Dendritic cell treated with granulocyte-macrophage colony-stimulating factor and Interleukin-4, amounts not matched to agents 40 ng/mL and 50 ng/mL, for 4 days (primary cell): ENCODE measurements at regions not wholly inside any gene's neighbourhood (a gene's known extent, or its start where the extent isn't known, plus 50 kb on each side); places are given as distances from the start of the nearest gene placed in this dataset.
"Not testable (repeated sequence)": the region's sequence is repeated elsewhere in the genome, so short reads cannot be mapped to it uniquely, and the experiment has no call there.

Experiments
- H3K27ac Mint-ChIP-seq: one replicate; pipeline ENCODE4 v1.8.0; 2022; ENCODE audit warnings: mild to moderate bottlenecking, mixed read lengths
- H3K27me3 Mint-ChIP-seq: one replicate; pipeline ENCODE4 v1.8.0; 2022; ENCODE audit warnings: mild to moderate bottlenecking, mixed read lengths
- H3K36me3 Mint-ChIP-seq: one replicate; pipeline ENCODE4 v1.8.0; 2022; ENCODE audit warnings: low read depth, mixed read lengths
- H3K4me1 Mint-ChIP-seq: one replicate; pipeline ENCODE4 v1.8.0; 2022; ENCODE audit warnings: low read depth, mixed read lengths
- H3K4me3 Mint-ChIP-seq: one replicate; pipeline ENCODE4 v1.8.0; 2022; ENCODE audit warnings: mild to moderate bottlenecking, moderate library complexity, mixed read lengths
- H3K9me3 Mint-ChIP-seq: one replicate; pipeline ENCODE4 v1.8.0; 2022; ENCODE audit warnings: mixed read lengths
- intact Hi-C: fragments of 100-400 bp; cut with micrococcal nuclease; formaldehyde crosslinking; loops from one replicate; pipeline ENCODE4 v1.15.0; 2022

DNA sequence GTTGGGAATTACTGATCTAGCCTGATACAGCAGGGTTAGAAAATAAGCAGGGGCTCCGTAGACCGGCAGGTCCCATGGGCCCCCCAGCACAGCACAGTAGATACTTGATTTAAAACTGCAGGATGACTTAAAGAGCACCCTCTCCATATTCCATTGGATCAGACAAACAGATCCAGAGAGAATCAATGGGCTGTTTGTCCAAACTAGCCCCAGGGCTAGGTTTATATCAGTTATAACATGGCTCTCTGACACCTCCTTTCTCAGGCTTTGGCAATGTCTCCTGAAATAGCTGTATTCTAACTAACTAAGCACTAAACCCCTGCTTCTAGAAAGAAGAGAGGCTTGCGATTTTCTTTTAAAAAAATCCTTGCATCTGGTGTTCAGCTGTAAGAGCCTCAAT, 100.4 kb upstream of the GALNT18 start:
- intact Hi-C loops: no loop called here
- Mint-ChIP-seq H3K9me3 (peaks cover 12% of the 10 kb centered on the region), H3K27ac (no peak overlapping the region)

GRCh38 chr11:11718511-11718910, 96.7 kb upstream of the GALNT18 start:
- Mint-ChIP-seq H3K27me3 (peaks cover 11% of the 10 kb centered on the region), H3K4me3 (no peak overlapping the region), H3K9me3 (peaks cover 37% of the 10 kb centered on the region), H3K36me3 (no peaks in the 10 kb centered on the region), H3K27ac (no peak overlapping the region), H3K4me1 (no peaks in the 10 kb centered on the region)
- intact Hi-C loops: no loop called here

More for the DNA sequence above, 100.4 kb upstream of the GALNT18 start:
- Mint-ChIP-seq H3K36me3 (no peaks in the 10 kb centered on the region), H3K4me3 (no peak overlapping the region), H3K27me3 (peaks cover 4% of the 10 kb centered on the region), H3K4me1 (no peaks in the 10 kb centered on the region)

DNA sequence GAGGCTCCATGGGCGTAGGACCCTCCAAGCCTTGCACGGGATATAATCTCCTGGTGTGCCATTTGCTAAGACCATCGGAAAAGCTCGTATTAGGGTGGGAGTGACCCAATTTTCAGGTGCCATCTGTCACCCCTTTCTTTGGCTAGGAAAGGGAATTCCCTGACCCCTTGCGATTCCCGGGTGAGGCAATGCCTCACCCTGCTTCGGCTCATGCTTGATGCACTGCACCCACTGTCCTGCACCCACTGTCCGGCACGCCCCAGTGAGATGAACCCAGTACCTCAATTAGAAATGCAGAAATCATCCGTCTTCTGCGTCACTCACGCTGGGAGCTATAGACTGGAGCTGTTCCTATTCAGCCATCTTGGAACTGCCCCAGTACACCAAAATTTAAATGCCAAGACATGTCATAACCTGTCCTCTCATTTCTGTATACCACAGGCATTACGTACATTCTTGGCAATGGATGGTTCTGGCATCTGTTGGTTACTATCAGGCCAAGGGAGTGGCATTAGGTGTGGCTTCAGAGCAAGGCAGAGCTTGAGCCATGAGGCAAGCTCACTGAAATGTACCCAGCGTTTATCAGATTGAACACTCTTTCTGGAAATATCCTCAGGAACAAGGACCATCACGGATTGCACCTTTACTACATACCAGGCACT, 95.4 kb upstream of the GALNT18 start:
- Mint-ChIP-seq H3K36me3 (no peaks in the 10 kb centered on the region), H3K4me1 (no peaks in the 10 kb centered on the region), H3K27me3 (peaks cover 8% of the 10 kb centered on the region), H3K4me3 (no peak overlapping the region), H3K9me3 (peaks cover 37% of the 10 kb centered on the region), H3K27ac (no peak overlapping the region)
- intact Hi-C loops: no loop called here

- H3K36me3 Mint-ChIP-seq, intact Hi-C loops, H3K27ac Mint-ChIP-seq, H3K4me3 Mint-ChIP-seq, H3K4me1 Mint-ChIP-seq: not testable (repeated sequence)
- H3K9me3 Mint-ChIP-seq: peaks cover 28% of the 10 kb centered on the region
- peaks cover 13% of the 10 kb centered on the region for H3K27me3 Mint-ChIP-seq
These were observed 93.3 kb upstream of the GALNT18 start for GRCh38 chr11:11715075-11715474.

- Mint-ChIP-seq H3K4me1 (no peaks in the 10 kb centered on the region), H3K27ac (no peak overlapping the region), H3K36me3 (no peaks in the 10 kb centered on the region), H3K9me3 (peaks cover 8% of the 10 kb centered on the region), H3K27me3 (peaks cover 22% of the 10 kb centered on the region), H3K4me3 (no peak overlapping the region)
- intact Hi-C loops: no loop called here
These were observed 88.8 kb upstream of the GALNT18 start for GRCh38 chr11:11710556-11710955.

- H3K4me1 Mint-ChIP-seq: no peaks in the 10 kb centered on the region
- intact Hi-C loops: no loop called here
These were observed 87.8 kb upstream of the GALNT18 start for GRCh38 chr11:11709447-11710239.

GRCh38 chr11:11708256-11708655, 86.5 kb upstream of the GALNT18 start:
- no peaks in the 10 kb centered on the region for H3K36me3 Mint-ChIP-seq
- intact Hi-C loops: no loop called here
- no peaks in the 10 kb centered on the region for H3K9me3 Mint-ChIP-seq
- no peak overlapping the region for H3K4me3 Mint-ChIP-seq
- peaks cover 22% of the 10 kb centered on the region for H3K27me3 Mint-ChIP-seq
- no peak overlapping the region for H3K27ac Mint-ChIP-seq
- H3K4me1 Mint-ChIP-seq: no peaks in the 10 kb centered on the region

More at GRCh38 chr11:11709447-11710239, 87.8 kb upstream of the GALNT18 start:
- Mint-ChIP-seq H3K36me3 (no peaks in the 10 kb centered on the region), H3K27ac (no peak overlapping the region), H3K4me3 (no peak overlapping the region), H3K9me3 (no peaks in the 10 kb centered on the region), H3K27me3 (peaks cover 20% of the 10 kb centered on the region)

- Mint-ChIP-seq H3K9me3 (no peaks in the 10 kb centered on the region), H3K27me3 (peaks cover 24% of the 10 kb centered on the region), H3K27ac (no peak overlapping the region), H3K36me3 (no peaks in the 10 kb centered on the region), H3K4me1 (no peaks in the 10 kb centered on the region), H3K4me3 (no peak overlapping the region)
- intact Hi-C loops: no loop called here
These were observed 84.2 kb upstream of the GALNT18 start for GRCh38 chr11:11706028-11706427.

DNA sequence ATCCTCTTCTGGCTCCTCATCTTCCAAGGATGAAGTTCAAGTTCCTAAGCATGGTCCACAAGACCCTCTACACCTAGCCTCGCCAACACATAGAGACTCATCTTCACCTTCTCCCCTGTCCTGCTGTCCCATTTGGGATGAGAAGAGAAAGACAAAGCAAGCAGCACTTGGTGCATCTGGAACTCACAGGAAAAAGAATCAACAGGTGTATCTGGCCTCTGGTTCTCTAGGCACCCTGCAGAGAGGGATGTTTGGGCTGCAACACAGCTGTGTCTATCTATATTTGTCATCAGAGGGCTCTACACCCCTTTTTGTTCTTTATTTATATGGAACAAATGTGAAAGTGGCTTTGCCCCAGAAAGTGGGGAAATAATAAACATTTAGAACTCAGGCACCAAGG, 82.1 kb upstream of the GALNT18 start:
- Mint-ChIP-seq H3K4me1 (no peaks in the 10 kb centered on the region), H3K9me3 (no peaks in the 10 kb centered on the region), H3K36me3 (no peaks in the 10 kb centered on the region), H3K4me3 (no peak overlapping the region), H3K27ac (no peak overlapping the region), H3K27me3 (peaks cover 19% of the 10 kb centered on the region)
- intact Hi-C loops: no loop called here

DNA sequence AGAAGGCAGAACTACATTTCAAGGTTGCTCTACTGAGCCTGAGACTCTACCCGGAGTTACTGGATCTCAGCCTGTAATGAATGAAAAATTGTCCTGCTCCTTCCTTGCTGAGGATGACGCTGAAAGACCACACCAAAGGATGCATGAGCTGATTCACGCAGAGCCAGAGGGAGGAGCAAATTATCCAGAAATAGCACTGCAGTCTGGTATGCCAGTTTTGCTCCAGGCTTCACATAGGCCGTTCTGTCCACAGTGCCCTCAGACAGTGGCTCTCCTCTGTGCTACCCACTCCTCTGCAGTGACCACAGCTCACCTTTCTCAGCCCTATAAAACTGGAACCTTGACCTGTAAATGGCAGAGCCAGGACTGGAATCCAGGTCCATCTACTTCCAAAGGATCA, 79.3 kb upstream of the GALNT18 start:
- no peak overlapping the region for H3K4me3 Mint-ChIP-seq
- H3K9me3 Mint-ChIP-seq: peaks cover 5% of the 10 kb centered on the region
- no peaks in the 10 kb centered on the region for H3K4me1 Mint-ChIP-seq
- H3K36me3 Mint-ChIP-seq: no peaks in the 10 kb centered on the region
- intact Hi-C loops: no loop called here
- no peak overlapping the region for H3K27ac Mint-ChIP-seq
- peaks cover 9% of the 10 kb centered on the region for H3K27me3 Mint-ChIP-seq

DNA sequence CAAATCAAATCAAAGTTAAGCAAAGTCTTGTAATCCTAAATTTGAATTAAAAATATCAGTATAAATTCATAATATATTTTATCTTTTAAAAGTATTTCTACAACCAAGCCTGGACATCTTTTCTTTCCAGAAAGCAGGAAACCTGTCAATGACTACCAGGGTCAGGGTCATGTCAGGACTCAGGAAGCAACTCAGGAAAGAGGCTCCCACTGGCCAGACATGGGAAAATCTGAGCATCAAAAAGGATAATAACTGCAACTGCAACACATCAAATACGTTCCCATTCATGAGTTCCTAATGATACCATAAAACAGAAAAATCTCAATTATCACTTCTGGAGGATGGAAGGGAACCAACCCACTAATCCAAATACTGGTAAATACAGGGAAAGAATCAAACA, 76.0 kb upstream of the GALNT18 start:
- no peak overlapping the region for H3K4me3 Mint-ChIP-seq
- intact Hi-C loops: no loop called here
- peaks cover 20% of the 10 kb centered on the region for H3K27me3 Mint-ChIP-seq
- no peaks in the 10 kb centered on the region for H3K36me3 Mint-ChIP-seq
- peaks cover 10% of the 10 kb centered on the region for H3K9me3 Mint-ChIP-seq
- no peak overlapping the region for H3K27ac Mint-ChIP-seq
- no peaks in the 10 kb centered on the region for H3K4me1 Mint-ChIP-seq

- H3K4me1 Mint-ChIP-seq: no peaks in the 10 kb centered on the region
- no peak overlapping the region for H3K27ac Mint-ChIP-seq
- peaks cover 9% of the 10 kb centered on the region for H3K9me3 Mint-ChIP-seq
- no peaks in the 10 kb centered on the region for H3K36me3 Mint-ChIP-seq
- intact Hi-C loops: no loop called here
- H3K4me3 Mint-ChIP-seq: no peak overlapping the region
- peaks cover 29% of the 10 kb centered on the region for H3K27me3 Mint-ChIP-seq
These were observed 69.7 kb upstream of the GALNT18 start for GRCh38 chr11:11691296-11692151.

DNA sequence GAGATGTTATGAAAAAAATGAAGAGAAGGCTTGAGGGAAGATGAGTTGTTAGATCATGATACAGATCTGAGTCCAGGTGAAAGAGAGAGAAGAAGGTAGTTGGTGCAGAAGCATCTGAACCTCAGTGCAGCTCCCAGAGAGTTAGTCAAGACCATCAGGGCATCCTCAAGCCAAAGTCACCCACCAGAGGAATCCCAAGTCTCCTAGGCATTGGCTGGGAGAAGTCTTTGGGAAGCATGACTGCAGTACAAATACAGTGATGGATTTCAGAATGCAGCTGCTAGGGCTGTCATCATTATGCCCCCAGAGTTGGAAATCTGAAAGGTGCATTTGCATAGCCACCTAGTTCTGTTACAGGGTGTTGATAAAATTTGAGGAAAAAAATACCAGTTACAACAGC, 59.7 kb upstream of the GALNT18 start:
- peaks cover 29% of the 10 kb centered on the region for H3K9me3 Mint-ChIP-seq
- peaks cover 18% of the 10 kb centered on the region for H3K27me3 Mint-ChIP-seq
- H3K27ac Mint-ChIP-seq: no peak overlapping the region
- H3K4me1 Mint-ChIP-seq: no peaks in the 10 kb centered on the region
- H3K36me3 Mint-ChIP-seq: no peaks in the 10 kb centered on the region
- no peak overlapping the region for H3K4me3 Mint-ChIP-seq
- intact Hi-C loops: no loop called here
